ENCODE measurements at regions not wholly inside any gene's neighbourhood (a gene's known extent, or its start where the extent isn't known, plus 50 kb on each side); places are given as distances from the start of the nearest gene placed in this dataset.

GRCh38 chr20:7144464-7144863 lies 377.0 kb downstream of the BMP2 start:
- Histone ChIP-seq H3K4me2 (ENCODE audit: low read depth, low read length) (no peak overlapping the region), H3F3A (ENCODE audit: insufficient read depth, low read length) (no peaks in the 10 kb centered on the region), H3K4me3 (ENCODE audit: low read length) (no peak overlapping the region), H3K9me3 (replicated peaks; ENCODE audit: insufficient read depth, low read length) (no peaks in the 10 kb centered on the region), H3K9ac (ENCODE audit: low read length) (no peak overlapping the region), H3K27ac (ENCODE audit: low read length) (no peak overlapping the region), H3K9me2 (replicated peaks; ENCODE audit: insufficient read depth, low read length) (no peaks in the 10 kb centered on the region), H3K79me2 (ENCODE audit: low read length) (no peaks in the 10 kb centered on the region), H3K36me3 (replicated peaks; ENCODE audit: insufficient read depth, low read length) (no peaks in the 10 kb centered on the region), H3K27me3 (replicated peaks; ENCODE audit: insufficient read depth, low read length) (no peaks in the 10 kb centered on the region), H4K20me1 (ENCODE audit: insufficient read depth, low read length) (no peaks in the 10 kb centered on the region), H3K4me1 (ENCODE audit: low read length) (no peaks in the 10 kb centered on the region), H2AFZ (ENCODE audit: low read length) (no peak overlapping the region)
- TF ChIP-seq EZH2phosphoT487 (IDR thresholded peaks at IDR 0.05; ENCODE audit: low read length) (no peak), EZH2 (optimal IDR thresholded peaks at IDR 0.05; ENCODE audit: low read depth, low read length) (no peak), CTCF (IDR thresholded peaks at IDR 0.05; ENCODE audit: low read length) (no peak)
- DNase-seq, result no peak

- no peak for TF ChIP-seq CTCF (IDR thresholded peaks at IDR 0.05; ENCODE audit: low read length)
- TF ChIP-seq EZH2 (optimal IDR thresholded peaks at IDR 0.05; ENCODE audit: low read depth, low read length), result no peak
- TF ChIP-seq EZH2phosphoT487 (IDR thresholded peaks at IDR 0.05; ENCODE audit: low read length), result no peak
- no peaks in the 10 kb centered on the region for H4K20me1 ChIP-seq (ENCODE audit: insufficient read depth, low read length)
- no peaks in the 10 kb centered on the region for H3K79me2 ChIP-seq (ENCODE audit: low read length)
- no peak overlapping the region for H2AFZ ChIP-seq (ENCODE audit: low read length)
- no peak overlapping the region for H3K27ac ChIP-seq (ENCODE audit: low read length)
- no peak overlapping the region for H3K4me2 ChIP-seq (ENCODE audit: low read depth, low read length)
- no peak overlapping the region for H3K4me3 ChIP-seq (ENCODE audit: low read length)
- DNase-seq, result no peak
- H3K9me3 ChIP-seq (replicated peaks; ENCODE audit: insufficient read depth, low read length), result no peaks in the 10 kb centered on the region
- no peaks in the 10 kb centered on the region for H3K27me3 ChIP-seq (replicated peaks; ENCODE audit: insufficient read depth, low read length)
- H3F3A ChIP-seq (ENCODE audit: insufficient read depth, low read length), result no peaks in the 10 kb centered on the region
- H3K4me1 ChIP-seq (ENCODE audit: low read length), result no peaks in the 10 kb centered on the region
- no peaks in the 10 kb centered on the region for H3K36me3 ChIP-seq (replicated peaks; ENCODE audit: insufficient read depth, low read length)
- H3K9me2 ChIP-seq (replicated peaks; ENCODE audit: insufficient read depth, low read length), result no peaks in the 10 kb centered on the region
- no peak overlapping the region for H3K9ac ChIP-seq (ENCODE audit: low read length)
Observed at GRCh38 chr20:7146552-7147219, 379.2 kb downstream of the BMP2 start.

- Histone ChIP-seq H3K4me1 (ENCODE audit: low read length) (no peaks in the 10 kb centered on the region), H3K9me3 (replicated peaks; ENCODE audit: insufficient read depth, low read length) (no peaks in the 10 kb centered on the region), H3F3A (ENCODE audit: insufficient read depth, low read length) (no peaks in the 10 kb centered on the region), H2AFZ (ENCODE audit: low read length) (no peak overlapping the region), H3K79me2 (ENCODE audit: low read length) (no peaks in the 10 kb centered on the region), H3K9me2 (replicated peaks; ENCODE audit: insufficient read depth, low read length) (no peaks in the 10 kb centered on the region), H3K36me3 (replicated peaks; ENCODE audit: insufficient read depth, low read length) (no peaks in the 10 kb centered on the region), H3K9ac (ENCODE audit: low read length) (no peak overlapping the region), H3K27ac (ENCODE audit: low read length) (no peak overlapping the region), H4K20me1 (ENCODE audit: insufficient read depth, low read length) (no peaks in the 10 kb centered on the region), H3K4me2 (ENCODE audit: low read depth, low read length) (no peak overlapping the region), H3K4me3 (ENCODE audit: low read length) (no peak overlapping the region), H3K27me3 (replicated peaks; ENCODE audit: insufficient read depth, low read length) (no peaks in the 10 kb centered on the region)
- no peak for DNase-seq
- TF ChIP-seq EZH2phosphoT487 (IDR thresholded peaks at IDR 0.05; ENCODE audit: low read length) (no peak), CTCF (IDR thresholded peaks at IDR 0.05; ENCODE audit: low read length) (no peak), EZH2 (optimal IDR thresholded peaks at IDR 0.05; ENCODE audit: low read depth, low read length) (no peak)
Observed at GRCh38 chr20:7147220-7147601, 379.7 kb downstream of the BMP2 start.
